PC-3 (cell line): ENCODE measurements at regions not wholly inside any gene's neighbourhood (a gene's known extent, or its start where the extent isn't known, plus 50 kb on each side); places are given as distances from the start of the nearest gene placed in this dataset.

ENCODE experiments used
- EZH2 ChIP-seq: fragments of 300-600 bp; sonication (generic); IDR thresholded peaks from one replicate; pipeline ENCODE4 v1.6.1; 2017; ENCODE audit warnings: antibody characterized with exemption, mild to moderate bottlenecking, low read length; ENCODE audit not compliant: unreplicated experiment
- EZH2phosphoT487 ChIP-seq: fragments of 300-600 bp; sonication (generic); IDR thresholded peaks from 2 replicates; pipeline ENCODE4 v1.6.1; 2018; ENCODE audit warnings: mild to moderate bottlenecking, antibody characterized with exemption, low read length, borderline replicate concordance
- TF ChIP-seq, protein P1 (sequence below): fragments of 300-600 bp; sonication (generic); conservative IDR thresholded peaks from 2 replicates; pipeline ENCODE4 v1.5.1; 2017; ENCODE audit warnings: antibody characterized with exemption, low read depth, mild to moderate bottlenecking, low read length

GRCh38 chr9:88812938-88813637 lies 178.2 kb upstream of the S1PR3 start:
- TF ChIP-seq, protein P1, sequence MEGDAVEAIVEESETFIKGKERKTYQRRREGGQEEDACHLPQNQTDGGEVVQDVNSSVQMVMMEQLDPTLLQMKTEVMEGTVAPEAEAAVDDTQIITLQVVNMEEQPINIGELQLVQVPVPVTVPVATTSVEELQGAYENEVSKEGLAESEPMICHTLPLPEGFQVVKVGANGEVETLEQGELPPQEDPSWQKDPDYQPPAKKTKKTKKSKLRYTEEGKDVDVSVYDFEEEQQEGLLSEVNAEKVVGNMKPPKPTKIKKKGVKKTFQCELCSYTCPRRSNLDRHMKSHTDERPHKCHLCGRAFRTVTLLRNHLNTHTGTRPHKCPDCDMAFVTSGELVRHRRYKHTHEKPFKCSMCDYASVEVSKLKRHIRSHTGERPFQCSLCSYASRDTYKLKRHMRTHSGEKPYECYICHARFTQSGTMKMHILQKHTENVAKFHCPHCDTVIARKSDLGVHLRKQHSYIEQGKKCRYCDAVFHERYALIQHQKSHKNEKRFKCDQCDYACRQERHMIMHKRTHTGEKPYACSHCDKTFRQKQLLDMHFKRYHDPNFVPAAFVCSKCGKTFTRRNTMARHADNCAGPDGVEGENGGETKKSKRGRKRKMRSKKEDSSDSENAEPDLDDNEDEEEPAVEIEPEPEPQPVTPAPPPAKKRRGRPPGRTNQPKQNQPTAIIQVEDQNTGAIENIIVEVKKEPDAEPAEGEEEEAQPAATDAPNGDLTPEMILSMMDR = no peak
- TF ChIP-seq EZH2phosphoT487 (no peak), EZH2 (no peak)
